GM19452 (cell line): ENCODE measurements at regions not wholly inside any gene's neighbourhood (a gene's known extent, or its start where the extent isn't known, plus 50 kb on each side); places are given as distances from the start of the nearest gene placed in this dataset.
"Not testable (repeated sequence)": the region's sequence is repeated elsewhere in the genome, so short reads cannot be mapped to it uniquely, and the experiment has no call there.

Experiments
- ATAC-seq: cut with Tn5 transposase; IDR thresholded peaks from one replicate; pipeline ENCODE4 v1.9.1; 2021; ENCODE audit not compliant: unreplicated experiment

- no peak for ATAC-seq
Measured at GRCh38 chr4:27917381-27917780, 1056.7 kb downstream of the STIM2 start.

- no peak for ATAC-seq
Measured at GRCh38 chr4:27921231-27921630, 1060.6 kb downstream of the STIM2 start.

GRCh38 chr4:27928761-27929540 is 1068.3 kb downstream of the STIM2 start:
- no peak for ATAC-seq

GRCh38 chr4:27930291-27930690 is 1069.7 kb downstream of the STIM2 start:
- no peak for ATAC-seq

- no peak for ATAC-seq
Measured at GRCh38 chr4:27930976-27931375, 1070.3 kb downstream of the STIM2 start.

- ATAC-seq = no peak
Measured at GRCh38 chr4:27931584-27931983, 1070.9 kb downstream of the STIM2 start.

GRCh38 chr4:27934871-27935270 is 1074.2 kb downstream of the STIM2 start:
- ATAC-seq = no peak

GRCh38 chr4:27946799-27947198 is 1086.2 kb downstream of the STIM2 start:
- no peak for ATAC-seq

- no peak for ATAC-seq
Measured at GRCh38 chr4:27947302-27947701, 1086.7 kb downstream of the STIM2 start.

GRCh38 chr4:27964095-27964494 is 1103.5 kb downstream of the STIM2 start:
- ATAC-seq = no peak

GRCh38 chr4:27966664-27967063 is 1106.0 kb downstream of the STIM2 start:
- ATAC-seq = no peak

- no peak for ATAC-seq
Measured at GRCh38 chr4:27973056-27973455, 1112.4 kb downstream of the STIM2 start.

GRCh38 chr4:27973700-27974099 is 1113.1 kb downstream of the STIM2 start:
- no peak for ATAC-seq

GRCh38 chr4:27974339-27974738 is 1113.7 kb downstream of the STIM2 start:
- no peak for ATAC-seq

GRCh38 chr4:27974881-27975280 is 1114.2 kb downstream of the STIM2 start:
- not testable (repeated sequence) for ATAC-seq

- ATAC-seq = not testable (repeated sequence)
Measured at GRCh38 chr4:27978427-27979109, 1117.9 kb downstream of the STIM2 start.

GRCh38 chr4:27985522-27985921 is 1124.9 kb downstream of the STIM2 start:
- ATAC-seq = no peak

- no peak for ATAC-seq
Measured at GRCh38 chr4:27986476-27986875, 1125.8 kb downstream of the STIM2 start.

GRCh38 chr4:28001698-28002097 is 1141.1 kb downstream of the STIM2 start:
- no peak for ATAC-seq

GRCh38 chr4:28004520-28004919 is 1143.9 kb downstream of the STIM2 start:
- no peak for ATAC-seq

GRCh38 chr4:28006021-28006420 is 1145.4 kb downstream of the STIM2 start:
- ATAC-seq = no peak

- ATAC-seq = no peak
Measured at GRCh38 chr4:28007693-28008092, 1147.1 kb downstream of the STIM2 start.
